Omental fat pad (tissue), 3 donors: ENCODE measurements at regions not wholly inside any gene's neighbourhood (a gene's known extent, or its start where the extent isn't known, plus 50 kb on each side); places are given as distances from the start of the nearest gene placed in this dataset.

Source experiments
- ATAC-seq: fragments of 150-250 bp; one replicate; pipeline ENCODE4 v1.9.1; 2016; ENCODE audit warnings: mild to moderate bottlenecking, moderate library complexity; ENCODE audit not compliant: low FRiP score
- DNase-seq: peaks from one replicate; pipeline ENCODE4 v3.0.0-alpha.2; 2019; ENCODE audit warnings: low spot score
- TF ChIP-seq, protein P1 (sequence below), 3 donors: fragments of 450-650 bp; IDR thresholded peaks; one replicate each; pipeline ENCODE4 v1.5.1; 2016 to 2017; ENCODE audit warnings: antibody characterized with exemption in 3 of 3, mild to moderate bottlenecking in 3 of 3, moderate library complexity in 2 of 3

DNA sequence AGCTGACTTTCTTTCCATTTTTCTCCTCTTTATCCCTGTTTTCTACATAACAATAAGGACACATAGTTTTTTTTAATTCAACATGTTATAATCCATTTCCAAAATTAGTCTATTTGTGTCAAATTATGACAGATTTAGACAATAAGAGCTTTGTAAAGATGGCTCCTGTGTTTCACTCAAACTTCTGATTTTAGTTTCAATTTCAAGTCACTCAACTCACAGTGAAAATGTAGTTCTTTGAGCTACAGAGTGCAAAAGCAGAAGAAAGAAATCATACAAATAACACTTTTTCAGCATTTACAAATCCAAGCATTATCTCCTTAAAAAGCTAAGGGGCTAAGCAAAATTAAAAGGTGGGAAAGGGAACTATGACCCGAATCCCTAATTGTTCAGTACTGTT, 340.7 kb upstream of the TRIB2 start:
- DNase-seq (no peak), ATAC-seq (no peak)
- TF ChIP-seq, protein P1, sequence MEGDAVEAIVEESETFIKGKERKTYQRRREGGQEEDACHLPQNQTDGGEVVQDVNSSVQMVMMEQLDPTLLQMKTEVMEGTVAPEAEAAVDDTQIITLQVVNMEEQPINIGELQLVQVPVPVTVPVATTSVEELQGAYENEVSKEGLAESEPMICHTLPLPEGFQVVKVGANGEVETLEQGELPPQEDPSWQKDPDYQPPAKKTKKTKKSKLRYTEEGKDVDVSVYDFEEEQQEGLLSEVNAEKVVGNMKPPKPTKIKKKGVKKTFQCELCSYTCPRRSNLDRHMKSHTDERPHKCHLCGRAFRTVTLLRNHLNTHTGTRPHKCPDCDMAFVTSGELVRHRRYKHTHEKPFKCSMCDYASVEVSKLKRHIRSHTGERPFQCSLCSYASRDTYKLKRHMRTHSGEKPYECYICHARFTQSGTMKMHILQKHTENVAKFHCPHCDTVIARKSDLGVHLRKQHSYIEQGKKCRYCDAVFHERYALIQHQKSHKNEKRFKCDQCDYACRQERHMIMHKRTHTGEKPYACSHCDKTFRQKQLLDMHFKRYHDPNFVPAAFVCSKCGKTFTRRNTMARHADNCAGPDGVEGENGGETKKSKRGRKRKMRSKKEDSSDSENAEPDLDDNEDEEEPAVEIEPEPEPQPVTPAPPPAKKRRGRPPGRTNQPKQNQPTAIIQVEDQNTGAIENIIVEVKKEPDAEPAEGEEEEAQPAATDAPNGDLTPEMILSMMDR (IDR thresholded peaks at IDR 0.05), result no peak

DNA sequence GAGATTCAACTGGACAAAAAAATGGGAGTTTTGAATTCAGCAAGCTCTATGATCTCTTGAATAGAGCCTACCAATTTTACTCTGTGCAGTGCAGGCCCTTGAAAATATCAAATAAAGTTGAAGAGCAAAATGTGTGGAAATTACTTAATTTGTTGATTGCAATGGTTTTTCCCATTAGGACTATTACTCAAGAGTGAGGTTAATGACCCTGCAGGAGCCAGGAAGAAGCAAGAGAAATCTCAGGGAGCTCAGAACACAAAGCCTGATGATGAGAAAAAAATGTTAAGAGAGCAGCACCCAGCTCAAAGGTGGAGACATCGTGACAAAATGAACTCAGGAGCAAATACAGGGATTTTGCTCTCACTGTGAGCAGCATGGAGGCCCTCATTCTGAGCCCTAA, 337.6 kb upstream of the TRIB2 start:
- ATAC-seq (no peak), DNase-seq (no peak)
- TF ChIP-seq, protein P1 (IDR thresholded peaks at IDR 0.05), result no peak

DNA sequence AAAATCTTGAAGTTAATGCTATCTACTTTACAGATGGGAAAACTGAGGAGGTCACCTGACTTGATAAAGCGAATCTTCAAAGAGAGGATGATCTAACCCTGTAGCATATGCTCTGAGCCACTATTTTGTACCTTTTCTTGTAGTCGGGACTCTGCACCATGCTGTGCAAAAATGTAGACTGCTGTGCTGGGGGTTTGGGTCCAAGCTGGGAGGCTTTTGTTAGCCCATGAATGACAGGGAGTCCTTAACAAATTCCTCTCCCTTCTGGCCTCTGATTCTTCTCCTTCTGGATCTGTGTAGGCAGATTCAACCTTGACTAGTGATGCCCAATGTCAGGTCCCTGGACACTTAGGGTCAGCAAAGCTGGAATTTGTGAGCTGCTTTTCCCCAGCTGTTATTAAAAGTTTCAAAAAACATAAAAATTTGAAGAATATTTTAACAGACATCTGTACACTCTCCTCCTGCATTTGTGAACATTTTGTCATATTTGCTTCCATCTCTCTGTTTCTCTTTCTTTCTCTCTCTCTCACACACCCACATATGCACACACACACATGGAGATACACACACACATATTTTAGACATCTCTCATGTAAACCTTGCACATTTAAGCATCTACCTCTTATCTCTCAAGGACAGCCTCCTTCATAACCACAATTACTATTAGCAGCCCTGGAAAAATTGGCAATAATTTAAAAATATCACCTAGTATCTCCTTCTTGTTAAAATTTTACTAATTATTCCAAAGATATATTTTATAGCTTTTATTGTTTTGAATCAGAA, 335.0 kb upstream of the TRIB2 start:
- TF ChIP-seq, protein P1 (IDR thresholded peaks at IDR 0.05), result no peak
- DNase-seq (no peak), ATAC-seq (no peak)

DNA sequence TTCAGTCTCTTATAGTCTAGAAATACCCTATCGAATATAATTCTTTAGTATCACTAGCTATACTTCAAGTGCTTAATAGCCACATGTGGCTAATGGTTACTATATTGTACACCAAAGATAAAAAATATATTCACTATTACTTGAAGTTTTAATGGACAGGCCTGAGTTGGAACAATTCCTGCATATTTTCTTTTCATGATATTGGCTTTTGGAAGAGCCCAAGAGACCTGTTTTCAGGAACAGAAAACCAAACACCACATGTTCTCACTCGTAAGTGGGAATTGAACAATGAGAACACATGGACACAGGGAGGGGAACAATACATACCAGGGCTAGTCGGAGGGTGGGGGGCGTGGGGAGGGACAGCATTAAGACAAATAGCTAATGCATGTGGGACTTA, 334.4 kb upstream of the TRIB2 start:
- DNase-seq, result no peak
- no peak for ATAC-seq
- TF ChIP-seq, protein P1 (IDR thresholded peaks at IDR 0.05), result no peak

DNA sequence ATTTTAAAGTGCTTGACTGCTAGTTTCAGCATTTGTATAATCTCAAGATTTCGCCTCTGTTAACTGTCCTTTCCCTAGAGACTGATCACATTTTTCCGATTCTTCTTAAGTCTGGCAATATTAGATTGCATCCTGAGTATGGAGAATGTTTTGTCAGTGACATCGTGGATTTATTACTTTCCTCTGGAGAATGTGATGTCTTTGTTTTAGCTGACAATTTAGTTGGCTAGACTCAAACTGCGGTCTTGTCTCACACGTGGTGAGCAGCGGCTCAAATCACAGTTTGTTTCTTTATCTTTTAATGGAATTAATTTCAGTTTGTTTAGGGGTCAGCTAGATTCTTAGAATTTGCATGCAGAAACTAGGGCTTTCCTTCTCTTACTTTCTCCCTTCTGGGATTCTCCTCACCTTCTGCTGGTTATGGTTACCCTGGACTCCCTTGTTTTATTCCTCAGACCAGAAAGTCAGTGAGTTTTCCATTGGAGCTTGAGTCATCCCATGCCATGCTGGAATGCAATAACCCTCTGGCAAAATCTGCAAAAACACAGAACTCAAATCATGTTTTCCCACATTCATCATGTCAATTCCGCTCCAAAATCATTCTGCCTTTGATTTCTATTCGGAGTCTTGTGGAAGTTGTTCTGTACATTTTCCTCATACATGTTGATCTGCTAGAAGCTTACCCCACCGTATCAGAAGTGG, 327.2 kb upstream of the TRIB2 start:
- DNase-seq (no peak), ATAC-seq (no peak)
- TF ChIP-seq, protein P1 (IDR thresholded peaks at IDR 0.05), result no peak

DNA sequence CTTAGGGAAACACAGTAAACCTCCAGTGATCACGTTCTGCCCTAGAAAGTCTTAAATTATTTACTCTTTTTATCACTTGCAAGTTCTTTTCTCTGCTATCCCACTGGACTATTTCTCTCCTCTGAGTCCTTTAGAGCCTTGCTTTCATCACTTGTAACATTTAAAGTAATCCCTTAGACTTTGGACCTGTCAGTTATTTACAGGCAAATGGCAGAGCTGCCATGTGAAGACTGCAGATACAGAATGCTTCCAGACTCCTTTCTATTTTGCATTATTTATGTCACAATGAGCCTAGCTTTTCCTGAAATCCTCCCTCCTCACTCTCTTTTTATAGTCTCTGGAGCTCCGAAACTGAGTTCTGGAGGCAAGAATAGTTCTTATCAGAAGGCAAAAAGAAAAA, 325.6 kb upstream of the TRIB2 start:
- no peak for DNase-seq
- TF ChIP-seq, protein P1 (IDR thresholded peaks at IDR 0.05), result no peak
- no peak for ATAC-seq

DNA sequence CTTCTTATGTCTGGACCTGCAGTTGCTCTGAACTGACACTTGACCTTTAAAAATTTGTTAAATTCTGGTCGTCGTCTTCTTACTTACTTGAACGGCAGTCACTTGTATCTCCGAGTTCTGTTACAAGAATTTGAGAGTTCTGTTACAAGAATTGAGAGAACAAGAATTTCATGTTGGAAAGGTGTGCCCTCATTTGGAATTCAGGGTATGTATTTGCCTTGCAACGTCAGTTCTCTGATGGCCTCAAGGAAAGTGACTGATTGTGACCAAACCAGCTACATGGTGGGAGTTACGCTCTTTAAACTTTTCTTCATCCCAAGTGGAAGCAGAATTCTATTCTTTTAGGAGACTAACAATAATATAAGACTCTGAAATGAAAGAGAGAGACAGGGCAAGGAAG, 320.0 kb upstream of the TRIB2 start:
- DNase-seq (no peak), ATAC-seq (no peak)
- TF ChIP-seq, protein P1 (IDR thresholded peaks at IDR 0.05), result no peak
